Astrocyte of the spinal cord (primary cell): ENCODE measurements at regions not wholly inside any gene's neighbourhood (a gene's known extent, or its start where the extent isn't known, plus 50 kb on each side); places are given as distances from the start of the nearest gene placed in this dataset.

Source experiments
- DNase-seq: peaks from one replicate; pipeline ENCODE4 v3.0.0; 2011; ENCODE audit warnings: low read depth, low spot score
- H3K4me3 ChIP-seq: 2 replicates; pipeline ENCODE4 v1.5.1; 2011; ENCODE audit warnings: low read depth, mild to moderate bottlenecking, low read length, moderate library complexity
- CTCF ChIP-seq: IDR thresholded peaks from 2 replicates; pipeline ENCODE4 v1.5.1; 2012; ENCODE audit warnings: low read depth, mild to moderate bottlenecking, low read length, inconsistent platforms
- in situ Hi-C: cut with HindIII; loops from 2 replicates; pipeline ENCODE4 v1.10.0; 2017; ENCODE audit warnings: low sequenced_read_pairs

DNA sequence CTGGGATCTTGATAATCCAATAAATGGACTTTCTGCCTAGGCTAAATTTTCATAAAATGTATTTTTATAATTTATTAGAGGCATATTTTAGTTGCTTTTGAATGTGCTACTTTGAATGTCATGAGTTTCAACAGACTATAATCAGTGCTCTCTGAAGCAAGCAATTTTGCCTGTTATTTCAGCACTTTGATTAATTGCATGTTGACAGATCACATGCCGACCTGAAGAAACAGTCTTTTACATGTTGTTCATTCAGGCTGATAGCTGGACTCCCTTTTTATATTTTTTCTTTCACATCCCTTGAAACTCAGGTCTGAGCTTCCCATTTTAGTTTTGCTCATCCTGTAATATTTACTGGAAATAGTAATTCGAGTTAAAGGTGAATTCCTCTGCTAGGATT is 341.0 kb downstream of the NAP1L3 start:
- TF ChIP-seq CTCF, result no peak
- H3K4me3 ChIP-seq, result no peak overlapping the region
- in situ Hi-C loops, result no loop called here
- no peak for DNase-seq

GRCh38 chrX:93322110-93322509 is 351.3 kb downstream of the NAP1L3 start:
- DNase-seq, result no peak
- H3K4me3 ChIP-seq, result no peak overlapping the region
- in situ Hi-C loops, result no loop called here
- no peak for TF ChIP-seq CTCF

- in situ Hi-C loops, result no loop called here
- H3K4me3 ChIP-seq, result no peak overlapping the region
- no peak for TF ChIP-seq CTCF
- no peak for DNase-seq
These were observed 353.8 kb downstream of the NAP1L3 start for GRCh38 chrX:93319609-93320008.
